Transverse colon (tissue), 4 donors: ENCODE measurements at regions not wholly inside any gene's neighbourhood (a gene's known extent, or its start where the extent isn't known, plus 50 kb on each side); places are given as distances from the start of the nearest gene placed in this dataset.
"Not testable (repeated sequence)": the region's sequence is repeated elsewhere in the genome, so short reads cannot be mapped to it uniquely, and the experiment has no call there.

ENCODE experiments used
- DNase-seq: peaks from one replicate; pipeline ENCODE4 v3.0.0-alpha.2; 2019
- H3K27ac ChIP-seq, 4 donors: fragments of 200-600 bp; sonication (generic); 2 replicates each; pipeline ENCODE4 v1.5.1; 2016 to 2018; ENCODE audit warnings: inconsistent platforms in 4 of 4
- H3K27me3 ChIP-seq: fragments of 200-600 bp; sonication (generic); 2 replicates; pipeline ENCODE4 v1.5.1; 2017; ENCODE audit warnings: inconsistent platforms
- H3K36me3 ChIP-seq, 4 donors: fragments of 200-600 bp; sonication (generic); 2 replicates each; pipeline ENCODE4 v1.5.1; 2017 to 2019; ENCODE audit warnings: inconsistent platforms in 4 of 4
- H3K4me1 ChIP-seq, 4 donors: fragments of 200-600 bp; sonication (generic); 2 replicates each; pipeline ENCODE4 v1.5.1; 2017 to 2020; ENCODE audit warnings: inconsistent platforms in 4 of 4
- H3K4me3 ChIP-seq, 4 donors: fragments of 200-600 bp; sonication (generic); 1 replicate in 1 of 4; 2 replicates in 3 of 4; pipeline versions ENCODE4 v1.5.1 to v1.6.1; 2017 to 2019; ENCODE audit warnings: inconsistent platforms in 4 of 4
- H3K9me3 ChIP-seq, 2 donors: fragments of 200-600 bp; sonication (generic); 2 replicates each; pipeline ENCODE4 v1.5.1; 2017 to 2019; ENCODE audit warnings: inconsistent platforms in 2 of 2
- WGBS, 2 donors: methylation state at CpG; one replicate each; pipeline ENCODE4 v1.1.5; 2018; ENCODE audit warnings: low coverage in 1 of 2; 5-methylcytosine and 5-hydroxymethylcytosine counted together
- in situ Hi-C, 4 donors: fragments of 200-750 bp; cut with MboI; loops; one replicate each; pipeline versions ENCODE4 v1.15.0 to v1.15.1; 2017; ENCODE audit warnings: low sequenced_read_pairs in 3 of 4, low pct_ligation_motif_present in 1 of 4, low pct_unique_long_range_greater_than_20kb in 1 of 4
- intact Hi-C: fragments of 100-400 bp; cut with DNase I; formaldehyde crosslinking; loops from one replicate; pipeline ENCODE4 v1.15.1; 2023; ENCODE audit warnings: low total_unique reads

DNA sequence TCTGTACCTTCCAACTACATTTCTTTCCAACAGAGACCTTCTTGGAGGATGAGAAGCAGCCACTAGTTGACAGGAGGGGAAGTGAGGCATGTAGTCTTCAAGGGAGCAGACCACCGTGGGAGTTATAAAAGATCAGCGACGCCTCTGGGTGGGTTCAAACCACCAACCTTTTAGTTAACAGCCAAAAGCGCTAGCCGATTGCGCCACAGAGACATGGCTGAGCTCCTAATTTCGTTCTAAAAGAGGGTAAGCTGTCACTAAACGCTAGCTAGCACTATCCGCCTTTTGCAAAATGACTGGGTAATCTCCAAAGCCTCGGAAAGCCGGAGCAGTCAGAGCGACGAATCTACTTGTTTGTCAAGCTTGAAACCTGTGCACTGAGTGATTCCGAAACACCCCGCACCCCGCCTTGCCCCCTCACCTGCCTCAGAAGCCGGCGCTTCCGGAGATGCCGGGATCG is 135.8 kb downstream of the FAM72B start:
- H3K4me1 ChIP-seq, H3K9me3 ChIP-seq, in situ Hi-C loops, H3K4me3 ChIP-seq, DNase-seq, intact Hi-C loops, H3K27ac ChIP-seq, H3K36me3 ChIP-seq: not testable (repeated sequence)
- WGBS, 2 donors = 19% methylated on average over 21 of the region's 21 CpGs; no CpG with 5 or more reads in 1 of the 2 donors
- H3K27me3 ChIP-seq = peaks cover 12% of the 10 kb centered on the region

DNA sequence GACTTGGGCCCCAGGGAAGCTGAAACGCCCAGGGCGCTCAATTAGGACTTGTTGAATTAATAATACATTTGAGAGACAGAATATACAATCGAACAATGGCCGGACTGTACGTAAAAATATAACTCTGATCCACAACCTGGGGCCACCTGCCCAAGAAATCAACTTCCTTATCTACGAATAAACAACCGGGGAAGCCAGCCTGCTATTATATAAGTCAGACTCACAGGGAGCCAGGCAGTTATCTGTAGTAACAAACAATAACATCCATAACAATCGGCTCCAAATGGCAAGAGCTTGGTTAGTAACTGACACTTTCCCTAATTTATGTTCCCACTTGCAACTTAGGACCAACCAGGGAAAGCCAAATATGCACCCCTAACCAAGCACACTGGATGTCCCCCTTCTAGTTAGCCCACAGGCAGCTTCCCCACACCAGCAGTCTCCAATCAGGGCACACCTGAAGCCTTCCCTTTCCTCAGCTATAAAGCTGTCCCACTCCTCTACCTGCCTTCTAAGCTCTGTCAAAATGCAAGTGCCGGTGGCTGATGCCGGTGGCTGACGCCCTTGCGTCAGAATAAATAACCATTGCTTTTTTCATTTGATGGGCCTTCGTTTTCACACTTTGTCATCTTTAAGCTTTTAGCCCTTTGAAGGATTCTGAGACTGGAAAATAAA is 135.2 kb downstream of the FAM72B start:
- in situ Hi-C loops, H3K4me1 ChIP-seq, H3K27ac ChIP-seq, intact Hi-C loops, DNase-seq, H3K36me3 ChIP-seq, H3K4me3 ChIP-seq, H3K9me3 ChIP-seq: not testable (repeated sequence)
- H3K27me3 ChIP-seq = peaks cover 12% of the 10 kb centered on the region
- 40% methylated on average over 7 of the region's 13 CpGs; no CpG with 5 or more reads in 1 of the 2 donors for WGBS, 2 donors

DNA sequence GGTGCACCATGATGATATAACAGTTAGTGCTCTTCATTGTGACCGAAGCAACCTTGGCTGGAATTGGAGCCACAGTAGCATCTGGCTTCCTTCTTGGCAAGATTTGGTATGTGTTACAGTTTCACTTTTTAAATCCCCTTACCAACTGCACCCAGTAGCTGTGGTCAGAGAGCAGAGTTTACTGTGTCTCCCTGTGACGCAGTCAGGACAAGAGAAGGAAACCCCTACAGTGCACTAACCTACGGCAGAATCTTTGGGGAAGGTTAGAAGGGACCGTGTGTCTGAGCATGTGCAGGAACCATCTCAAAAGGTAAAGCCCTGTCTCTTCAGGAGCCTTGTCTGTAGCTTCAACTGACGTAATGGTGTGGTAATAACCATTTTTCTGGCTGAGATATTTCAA is 134.0 kb downstream of the FAM72B start:
- 74% methylated on average over 5 of the region's 5 CpGs; no CpG with 5 or more reads in 1 of the 2 donors for WGBS, 2 donors
- H3K9me3 ChIP-seq, in situ Hi-C loops, DNase-seq, H3K27ac ChIP-seq, intact Hi-C loops, H3K36me3 ChIP-seq, H3K4me1 ChIP-seq, H3K4me3 ChIP-seq: not testable (repeated sequence)
- peaks cover 12% of the 10 kb centered on the region for H3K27me3 ChIP-seq

DNA sequence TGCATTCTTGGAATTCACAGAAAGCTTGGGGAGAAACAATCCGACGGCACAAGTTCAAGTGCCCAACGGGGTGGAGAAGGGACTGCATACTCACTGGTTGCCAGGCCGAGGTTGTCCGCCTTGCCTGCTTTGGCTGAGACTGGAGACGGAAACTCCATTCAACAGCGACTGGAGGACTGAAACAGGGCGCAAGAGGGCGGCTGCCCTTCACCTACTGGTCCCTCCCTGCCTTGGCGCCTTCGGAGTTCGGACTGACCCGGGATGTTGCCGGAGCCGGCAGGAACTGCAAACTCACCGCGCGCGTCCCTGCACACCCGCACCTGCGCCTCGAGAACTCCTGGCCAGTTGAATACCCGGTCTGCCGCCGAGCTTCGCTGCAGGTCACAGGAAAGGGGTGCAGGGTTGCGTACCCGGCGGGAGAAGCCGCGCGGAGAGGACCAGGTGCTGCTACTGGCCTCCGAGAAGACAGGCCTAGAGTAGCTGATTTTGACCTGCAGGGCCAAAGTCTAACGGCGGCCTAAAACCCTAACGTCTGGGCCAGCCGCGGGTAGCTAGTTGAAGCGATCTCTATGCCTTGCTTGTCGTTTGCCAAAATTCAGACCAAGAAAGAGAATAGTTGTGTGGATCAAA is 132.9 kb downstream of the FAM72B start:
- H3K4me3 ChIP-seq, intact Hi-C loops, H3K27ac ChIP-seq, in situ Hi-C loops, H3K9me3 ChIP-seq, H3K4me1 ChIP-seq, H3K36me3 ChIP-seq, DNase-seq: not testable (repeated sequence)
- peaks cover 12% of the 10 kb centered on the region for H3K27me3 ChIP-seq
- WGBS, 2 donors = 37 to 42% methylated on average over 2 to 10 of the region's 40 CpGs

DNA sequence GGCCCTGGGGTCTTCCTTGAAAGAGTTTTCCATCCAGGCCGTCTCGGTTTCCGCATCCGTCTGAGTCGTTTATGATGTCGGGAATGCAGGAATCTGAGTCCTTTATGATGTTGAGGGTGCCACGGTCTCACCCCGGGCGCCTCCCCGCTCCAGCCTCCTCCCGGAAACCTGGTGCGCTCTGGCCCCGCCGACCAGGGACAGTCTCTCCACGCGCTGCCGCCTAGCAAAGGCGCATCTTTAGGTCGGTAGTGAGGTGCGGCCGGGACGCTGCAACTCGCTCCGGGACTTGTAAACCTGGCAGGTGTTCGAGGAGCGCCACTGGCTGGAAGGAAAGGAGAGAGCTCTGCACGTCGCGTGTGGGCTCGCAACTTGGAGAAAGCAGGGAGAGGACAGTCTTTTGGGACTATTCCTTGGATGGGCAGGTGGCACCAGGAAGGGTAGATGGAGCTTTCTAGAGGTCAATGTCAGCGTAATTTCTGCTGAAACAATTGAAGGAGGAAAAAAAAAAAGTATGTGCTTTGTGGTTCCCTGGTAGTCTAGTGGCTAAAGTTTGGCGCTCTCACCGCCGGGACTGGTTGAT is 132.0 kb downstream of the FAM72B start:
- DNase-seq, in situ Hi-C loops, H3K4me3 ChIP-seq, H3K27ac ChIP-seq, H3K4me1 ChIP-seq, H3K36me3 ChIP-seq, H3K9me3 ChIP-seq, intact Hi-C loops: not testable (repeated sequence)
- H3K27me3 ChIP-seq = peaks cover 12% of the 10 kb centered on the region
- WGBS, 2 donors = 19 to 24% methylated on average over 4 to 12 of the region's 34 CpGs

DNA sequence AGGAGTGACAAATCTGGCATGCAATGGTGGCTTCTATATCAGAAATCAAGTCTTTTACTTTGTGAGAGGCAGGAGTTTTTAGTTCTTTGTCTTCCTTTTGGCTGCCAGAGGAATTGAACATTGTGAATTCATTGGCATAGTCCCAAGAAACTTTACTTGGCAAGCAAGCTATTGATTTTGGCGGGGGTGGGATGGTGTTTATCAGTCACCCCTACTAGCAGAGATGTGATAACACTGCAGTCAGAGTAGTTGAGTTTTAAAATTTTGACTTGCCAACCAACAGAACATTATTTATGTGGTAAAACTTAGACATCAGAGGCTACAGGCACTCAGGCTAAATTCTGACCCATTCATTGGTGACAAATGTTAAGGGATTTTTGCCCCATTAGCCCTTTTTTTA is 129.2 kb downstream of the FAM72B start:
- DNase-seq, in situ Hi-C loops, H3K4me1 ChIP-seq, H3K9me3 ChIP-seq, H3K36me3 ChIP-seq, H3K27ac ChIP-seq, intact Hi-C loops, H3K4me3 ChIP-seq: not testable (repeated sequence)
- WGBS, 2 donors = 20% methylated on average over 1 of the region's 1 CpG; no CpG with 5 or more reads in 1 of the 2 donors
- peaks cover 12% of the 10 kb centered on the region for H3K27me3 ChIP-seq

DNA sequence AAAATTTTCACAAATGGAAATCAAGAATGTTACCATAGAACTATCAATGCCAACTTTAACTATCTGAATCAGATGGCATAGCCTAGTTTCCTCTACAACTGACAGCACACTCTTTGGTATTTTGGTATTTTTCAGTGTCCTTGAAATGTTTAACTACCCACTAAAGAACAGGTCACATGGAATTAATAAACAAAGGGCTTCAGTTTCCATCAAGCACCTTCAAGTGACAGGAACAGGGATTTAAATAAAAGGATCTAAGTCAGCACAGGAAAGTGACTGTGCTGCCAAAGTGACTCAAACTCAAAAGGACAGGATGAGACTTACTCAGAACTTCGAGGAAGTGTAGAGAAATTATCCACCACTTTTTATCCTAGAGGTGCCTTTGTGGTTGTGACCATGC is 117.2 kb downstream of the FAM72B start:
- intact Hi-C loops, in situ Hi-C loops, H3K36me3 ChIP-seq, H3K4me3 ChIP-seq, H3K4me1 ChIP-seq, H3K27ac ChIP-seq, DNase-seq, H3K9me3 ChIP-seq, H3K27me3 ChIP-seq: not testable (repeated sequence)
- WGBS, 2 donors = 60% methylated on average over 1 of the region's 1 CpG; no CpG with 5 or more reads in 1 of the 2 donors

DNA sequence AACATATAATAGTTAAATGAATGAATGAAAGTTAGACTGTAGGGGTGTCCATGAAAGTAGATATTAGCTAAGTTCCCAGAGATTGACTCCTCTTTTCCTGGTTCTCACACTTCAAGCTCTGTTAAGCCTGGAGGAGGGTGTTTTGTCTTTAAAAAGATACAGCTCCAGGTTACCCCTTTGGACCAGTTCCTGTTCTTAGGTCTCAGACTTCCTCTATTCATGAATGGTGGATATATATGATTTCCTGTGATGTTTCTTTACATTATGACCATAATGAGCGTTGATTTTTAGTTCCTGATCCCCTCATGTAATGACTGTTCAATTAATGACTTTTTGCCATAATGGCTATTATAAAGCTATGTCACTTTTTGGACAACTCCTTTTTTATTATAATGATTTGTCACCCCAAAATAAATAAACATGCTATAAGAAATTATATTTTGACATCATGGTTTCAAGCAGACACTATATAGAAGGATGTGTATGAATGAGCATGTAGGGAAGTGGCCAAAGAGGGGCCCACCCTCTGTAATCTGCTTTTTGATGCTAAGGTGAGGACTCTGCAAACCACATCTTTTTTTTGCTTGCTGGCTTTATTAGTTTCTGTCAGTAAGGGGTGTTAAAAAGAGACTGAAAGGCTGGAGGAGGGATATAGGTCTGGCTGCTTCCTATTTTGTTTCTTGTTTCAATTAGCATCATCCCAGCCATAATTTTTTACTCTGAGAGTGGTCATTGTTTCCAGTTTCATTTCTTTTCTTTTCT is 115.2 kb downstream of the FAM72B start:
- DNase-seq, in situ Hi-C loops, H3K36me3 ChIP-seq, intact Hi-C loops, H3K4me1 ChIP-seq, H3K4me3 ChIP-seq, H3K27me3 ChIP-seq, H3K9me3 ChIP-seq, H3K27ac ChIP-seq: not testable (repeated sequence)
- no CpG with 5 or more reads among the region's 1 CpG for whole genome bisulfite sequencing, 2 donors

DNA sequence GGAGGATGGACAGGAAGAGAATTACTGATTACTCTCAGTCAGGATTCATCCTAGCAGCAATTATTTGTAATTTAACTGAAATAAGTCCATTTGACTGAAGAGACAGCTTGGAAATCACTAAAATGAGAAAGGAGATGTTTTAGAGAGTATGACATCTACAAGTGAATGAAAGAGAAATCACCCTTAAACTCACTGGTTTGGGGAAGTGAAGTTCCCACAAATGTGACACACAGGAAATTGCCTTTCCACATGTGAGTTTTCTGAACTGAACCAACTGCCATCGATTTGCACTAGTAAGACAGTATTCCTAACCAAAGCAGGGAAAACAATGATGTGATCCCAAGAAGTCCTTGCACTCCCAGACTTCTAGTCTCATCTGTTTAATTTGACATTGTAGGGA is 110.3 kb downstream of the FAM72B start:
- H3K9me3 ChIP-seq, H3K36me3 ChIP-seq, H3K4me1 ChIP-seq, H3K27me3 ChIP-seq, DNase-seq, H3K27ac ChIP-seq, H3K4me3 ChIP-seq, in situ Hi-C loops, intact Hi-C loops: not testable (repeated sequence)
- WGBS, 2 donors = 50% methylated on average over 1 of the region's 1 CpG; no CpG with 5 or more reads in 1 of the 2 donors

DNA sequence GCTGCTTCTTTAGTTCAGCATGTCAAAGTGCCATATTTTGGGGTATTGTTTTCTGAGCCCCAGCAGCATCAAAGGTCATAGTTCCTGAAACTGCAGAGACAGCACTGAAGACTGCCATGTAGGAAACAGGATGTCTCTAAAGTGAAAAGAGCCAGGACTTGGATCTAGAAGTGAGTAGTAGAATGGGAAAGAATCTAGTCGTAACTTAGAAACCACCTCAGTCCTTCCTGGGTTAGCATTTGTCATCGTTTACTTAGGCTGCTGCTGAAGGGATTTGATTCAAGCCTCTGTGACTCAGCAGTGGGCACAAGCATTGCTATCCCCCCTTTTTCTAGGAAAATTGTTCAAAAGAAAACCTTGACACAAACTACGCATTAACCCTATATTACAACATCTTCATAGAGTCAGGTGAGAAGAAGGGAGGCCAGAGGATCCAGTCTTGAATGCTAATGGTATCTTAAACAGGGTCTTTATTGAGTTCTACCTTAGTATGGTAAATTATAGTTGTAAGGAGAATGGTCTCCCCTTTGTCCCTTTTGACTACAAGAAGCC is 108.8 kb downstream of the FAM72B start:
- H3K9me3 ChIP-seq, DNase-seq, H3K36me3 ChIP-seq, in situ Hi-C loops, H3K4me3 ChIP-seq, H3K27ac ChIP-seq, H3K4me1 ChIP-seq, intact Hi-C loops, H3K27me3 ChIP-seq: not testable (repeated sequence)
- WGBS, 2 donors = 78% methylated on average over 2 of the region's 3 CpGs; no CpG with 5 or more reads in 1 of the 2 donors
